Kidney epithelial cell (primary cell): ENCODE measurements at regions not wholly inside any gene's neighbourhood (a gene's known extent, or its start where the extent isn't known, plus 50 kb on each side); places are given as distances from the start of the nearest gene placed in this dataset.

Experiments used
- DNase-seq: peaks from one replicate; pipeline ENCODE4 v3.0.0-alpha.2; 2010; ENCODE audit warnings: low read depth
- H3K27me3 ChIP-seq: 2 replicates; pipeline ENCODE4 v1.6.0; 2011; ENCODE audit warnings: low read length; ENCODE audit not compliant: control insufficient read depth, insufficient read depth
- H3K36me3 ChIP-seq: 2 replicates; pipeline ENCODE4 v1.5.1; 2011; ENCODE audit warnings: low read length; ENCODE audit not compliant: control insufficient read depth, insufficient read depth
- H3K4me3 ChIP-seq: 2 replicates; pipeline ENCODE4 v1.5.1; 2011; ENCODE audit warnings: low read depth, mild to moderate bottlenecking, control low read depth, low read length
- TF ChIP-seq, protein P1 (sequence below): IDR thresholded peaks from 2 replicates; pipeline ENCODE4 v1.5.1; 2011; ENCODE audit warnings: mild to moderate bottlenecking, moderate library complexity, low read length, control low read depth, inconsistent platforms; ENCODE audit not compliant: insufficient read depth, poor library complexity, severe bottlenecking

GRCh38 chr10:121659236-121659635, 61.0 kb upstream of the FGFR2 start:
- Histone ChIP-seq H3K27me3 (no peaks in the 10 kb centered on the region), H3K36me3 (no peaks in the 10 kb centered on the region), H3K4me3 (no peak overlapping the region)
- DNase-seq, result no peak
- TF ChIP-seq, protein P1, sequence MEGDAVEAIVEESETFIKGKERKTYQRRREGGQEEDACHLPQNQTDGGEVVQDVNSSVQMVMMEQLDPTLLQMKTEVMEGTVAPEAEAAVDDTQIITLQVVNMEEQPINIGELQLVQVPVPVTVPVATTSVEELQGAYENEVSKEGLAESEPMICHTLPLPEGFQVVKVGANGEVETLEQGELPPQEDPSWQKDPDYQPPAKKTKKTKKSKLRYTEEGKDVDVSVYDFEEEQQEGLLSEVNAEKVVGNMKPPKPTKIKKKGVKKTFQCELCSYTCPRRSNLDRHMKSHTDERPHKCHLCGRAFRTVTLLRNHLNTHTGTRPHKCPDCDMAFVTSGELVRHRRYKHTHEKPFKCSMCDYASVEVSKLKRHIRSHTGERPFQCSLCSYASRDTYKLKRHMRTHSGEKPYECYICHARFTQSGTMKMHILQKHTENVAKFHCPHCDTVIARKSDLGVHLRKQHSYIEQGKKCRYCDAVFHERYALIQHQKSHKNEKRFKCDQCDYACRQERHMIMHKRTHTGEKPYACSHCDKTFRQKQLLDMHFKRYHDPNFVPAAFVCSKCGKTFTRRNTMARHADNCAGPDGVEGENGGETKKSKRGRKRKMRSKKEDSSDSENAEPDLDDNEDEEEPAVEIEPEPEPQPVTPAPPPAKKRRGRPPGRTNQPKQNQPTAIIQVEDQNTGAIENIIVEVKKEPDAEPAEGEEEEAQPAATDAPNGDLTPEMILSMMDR, result no peak

GRCh38 chr10:121658611-121659010, 60.4 kb upstream of the FGFR2 start:
- Histone ChIP-seq H3K27me3 (no peaks in the 10 kb centered on the region), H3K36me3 (no peaks in the 10 kb centered on the region), H3K4me3 (no peak overlapping the region)
- TF ChIP-seq, protein P1, result no peak
- no peak for DNase-seq

- H3K4me3 ChIP-seq, result no peak overlapping the region
- TF ChIP-seq, protein P1, result no peak
- H3K27me3 ChIP-seq, result no peaks in the 10 kb centered on the region
- H3K36me3 ChIP-seq, result no peaks in the 10 kb centered on the region
- DNase-seq, result no peak
These were observed 59.9 kb upstream of the FGFR2 start for GRCh38 chr10:121658111-121658510.

GRCh38 chr10:121655254-121656144, 57.3 kb upstream of the FGFR2 start:
- no peak for DNase-seq
- no peaks in the 10 kb centered on the region for H3K36me3 ChIP-seq
- TF ChIP-seq, protein P1, result no peak
- no peaks in the 10 kb centered on the region for H3K27me3 ChIP-seq
- no peak overlapping the region for H3K4me3 ChIP-seq

GRCh38 chr10:121654021-121654545, 55.8 kb upstream of the FGFR2 start:
- TF ChIP-seq, protein P1, result no peak
- no peaks in the 10 kb centered on the region for H3K36me3 ChIP-seq
- no peak overlapping the region for H3K4me3 ChIP-seq
- no peak for DNase-seq
- no peaks in the 10 kb centered on the region for H3K27me3 ChIP-seq
